Spleen (tissue), 11 donors: ENCODE measurements at regions not wholly inside any gene's neighbourhood (a gene's known extent, or its start where the extent isn't known, plus 50 kb on each side); places are given as distances from the start of the nearest gene placed in this dataset.

Source experiments
- DNase-seq: peaks from one replicate; pipeline ENCODE4 v3.0.0-alpha.2; 2020
- H3K27ac ChIP-seq, 8 donors: fragments of 200-600 bp; sonication (generic) in 7 of 8; 1 replicate in 4 of 8; 2 replicates in 4 of 8; pipeline versions ENCODE4 v1.5.0 to v1.8.0; 2016 to 2021; ENCODE audit warnings: inconsistent platforms in 4 of 8, mild to moderate bottlenecking in 4 of 8, moderate library complexity in 1 of 8
- H3K27me3 ChIP-seq, 7 donors: fragments of 200-600 bp; sonication (generic) in 6 of 7; replicated peaks in 1 of 7; 1 replicate in 4 of 7; 2 replicates in 3 of 7; pipeline versions ENCODE4 v1.5.0 to v1.8.0; 2016 to 2021; ENCODE audit warnings: inconsistent platforms in 3 of 7, mild to moderate bottlenecking in 1 of 7
- H3K36me3 ChIP-seq, 6 donors: fragments of 200-600 bp; sonication (generic) in 5 of 6; 1 replicate in 4 of 6; 2 replicates in 2 of 6; pipeline versions ENCODE4 v1.5.0 to v1.8.0; 2016 to 2021; ENCODE audit warnings: inconsistent platforms in 2 of 6
- H3K4me1 ChIP-seq, 6 donors: fragments of 200-600 bp; sonication (generic) in 5 of 6; 1 replicate in 3 of 6; 2 replicates in 3 of 6; pipeline versions ENCODE4 v1.5.0 to v1.8.0; 2016 to 2021; ENCODE audit warnings: inconsistent platforms in 3 of 6
- H3K4me3 ChIP-seq, 8 donors: fragments of 200-600 bp; sonication (generic) in 7 of 8; 1 replicate in 4 of 8; 2 replicates in 4 of 8; pipeline versions ENCODE4 v1.5.0 to v1.8.0; 2016 to 2021; ENCODE audit warnings: inconsistent platforms in 4 of 8, mild to moderate bottlenecking in 4 of 8, moderate library complexity in 2 of 8
- H3K9me3 ChIP-seq, 8 donors: fragments of 200-600 bp; sonication (generic) in 7 of 8; 1 replicate in 4 of 8; 2 replicates in 4 of 8; pipeline versions ENCODE4 v1.5.0 to v1.8.0; 2016 to 2021; ENCODE audit warnings: inconsistent platforms in 4 of 8
- CTCF ChIP-seq, 11 experiments: fragments of 200-600 bp in 7 of 11; fragments of 450-650 bp in 4 of 11; sonication (generic) in 4 of 11; IDR thresholded peaks in 8 of 11; conservative IDR thresholded peaks in 3 of 11; 1 replicate in 7 of 11; 2 replicates in 4 of 11; pipeline versions ENCODE4 v1.4.0 to v1.8.0; 2016 to 2021; ENCODE audit warnings: antibody characterized with exemption in 11 of 11, inconsistent platforms in 4 of 11, mild to moderate bottlenecking in 1 of 11
- POLR2A ChIP-seq, 3 donors: fragments of 450-650 bp; IDR thresholded peaks; one replicate each; pipeline ENCODE4 v1.5.1; 2017; ENCODE audit warnings: antibody characterized with exemption in 3 of 3, mild to moderate bottlenecking in 1 of 3
- POLR2AphosphoS5 ChIP-seq, 3 donors: sonication (generic); formaldehyde crosslinking; IDR thresholded peaks; one replicate each; pipeline ENCODE4 v1.5.1; 2017; ENCODE audit warnings: antibody characterized with exemption in 3 of 3
- WGBS, 5 donors: extraction: QIAGEN DNeasy Blood & Tissue Kit in 3 of 5; methylation state at CpG; one replicate each; pipeline versions ENCODE4 v1.1.5 to v1.1.7; 2013 to 2018; 5-methylcytosine and 5-hydroxymethylcytosine counted together
- intact Hi-C: fragments of 100-400 bp; cut with DNase I; formaldehyde crosslinking; loops from one replicate; pipeline ENCODE4 v1.15.0; 2023; ENCODE audit warnings: low total_unique reads
- donor health status: healthy with polysubstance abuse.
- donor health status: DM: no; HTN: no; CAD: no; lungs with moderate emphysema.
- donor health status: DM: no; HTN: no; CAD: no.
- donor health status: Bipolar disorder and iron deficiency.
- donor health status: healthy.
- donor health status: DM: no; HTN: no; CAD: no.
- donor health status: DM: yes; HTN: yes; CAD: no.

- TF ChIP-seq POLR2A (IDR thresholded peaks at IDR 0.05) = no peak
- no peak for TF ChIP-seq POLR2AphosphoS5 (IDR thresholded peaks at IDR 0.05)
- no peak overlapping the region for H3K4me3 ChIP-seq
- H3K9me3 ChIP-seq = no peaks in the 10 kb centered on the region
- H3K27ac ChIP-seq = no peak overlapping the region
- H3K4me1 ChIP-seq = no peaks in the 10 kb centered on the region
- intact Hi-C loops = no loop called here
- WGBS, 5 donors = 91 to 100% (median 95%) methylated on average over 1 of the region's 1 CpG
- no peak for DNase-seq
- H3K27me3 ChIP-seq = no peaks in the 10 kb centered on the region
- no peaks in the 10 kb centered on the region for H3K36me3 ChIP-seq
Measured at GRCh38 chr9:118108971-118109370, 404.8 kb downstream of the TLR4 start.

- no peak for DNase-seq
- no peaks in the 10 kb centered on the region for H3K36me3 ChIP-seq
- no peaks in the 10 kb centered on the region for H3K4me1 ChIP-seq
- no peaks in the 10 kb centered on the region for H3K9me3 ChIP-seq
- H3K4me3 ChIP-seq = no peak overlapping the region
- intact Hi-C loops = no loop called here
- H3K27ac ChIP-seq = no peak overlapping the region
- no peak for TF ChIP-seq POLR2AphosphoS5 (IDR thresholded peaks at IDR 0.05)
- TF ChIP-seq CTCF (IDR thresholded peaks at IDR 0.05 in 8 of 11, conservative IDR thresholded peaks at IDR 0.05 in 3 of 11) = no peak
- no peak for TF ChIP-seq POLR2A (IDR thresholded peaks at IDR 0.05)
- no peaks in the 10 kb centered on the region for H3K27me3 ChIP-seq
- 51 to 64% (median 59%) methylated on average over 3 of the region's 3 CpGs for WGBS, 5 donors
Measured at GRCh38 chr9:118109542-118109941, 405.3 kb downstream of the TLR4 start.

- H3K27me3 ChIP-seq = no peaks in the 10 kb centered on the region
- H3K27ac ChIP-seq = no peak overlapping the region
- no peaks in the 10 kb centered on the region for H3K36me3 ChIP-seq
- H3K4me1 ChIP-seq = no peaks in the 10 kb centered on the region
- TF ChIP-seq POLR2AphosphoS5 (IDR thresholded peaks at IDR 0.05) (no peak), CTCF (IDR thresholded peaks at IDR 0.05 in 8 of 11, conservative IDR thresholded peaks at IDR 0.05 in 3 of 11) (no peak)
- 40 to 75% (median 58%) methylated on average over 2 of the region's 2 CpGs for WGBS, 5 donors
- intact Hi-C loops = no loop called here
- DNase-seq = no peak
- H3K4me3 ChIP-seq = no peak overlapping the region
- H3K9me3 ChIP-seq = peaks cover 0 to 4% (median 0%) of the 10 kb centered on the region in 8 donors
Measured at GRCh38 chr9:118121361-118121760, 417.2 kb downstream of the TLR4 start.

GRCh38 chr9:118128313-118128712 is 424.1 kb downstream of the TLR4 start:
- Histone ChIP-seq H3K4me1 (no peaks in the 10 kb centered on the region), H3K9me3 (peaks cover 0 to 14% (median 3%) of the 10 kb centered on the region in 8 donors), H3K36me3 (no peaks in the 10 kb centered on the region), H3K27ac (no peak overlapping the region), H3K27me3 (no peaks in the 10 kb centered on the region), H3K4me3 (no peak overlapping the region)
- TF ChIP-seq POLR2AphosphoS5 (IDR thresholded peaks at IDR 0.05) (no peak), POLR2A (IDR thresholded peaks at IDR 0.05) (no peak), CTCF (IDR thresholded peaks at IDR 0.05 in 8 of 11, conservative IDR thresholded peaks at IDR 0.05 in 3 of 11) (no peak)
- intact Hi-C loops = no loop called here
- no peak for DNase-seq
- 79 to 100% (median 91%) methylated on average over 1 to 2 of the region's 2 CpGs for WGBS, 5 donors

GRCh38 chr9:118129541-118129940 is 425.3 kb downstream of the TLR4 start:
- H3K4me3 ChIP-seq = no peak overlapping the region
- no peaks in the 10 kb centered on the region for H3K27me3 ChIP-seq
- intact Hi-C loops = no loop called here
- DNase-seq = no peak
- H3K9me3 ChIP-seq = peaks cover 0 to 14% (median 3%) of the 10 kb centered on the region in 8 donors
- TF ChIP-seq POLR2A (IDR thresholded peaks at IDR 0.05) (no peak), POLR2AphosphoS5 (IDR thresholded peaks at IDR 0.05) (no peak), CTCF (IDR thresholded peaks at IDR 0.05 in 8 of 11, conservative IDR thresholded peaks at IDR 0.05 in 3 of 11) (no peak)
- no peaks in the 10 kb centered on the region for H3K36me3 ChIP-seq
- no peaks in the 10 kb centered on the region for H3K4me1 ChIP-seq
- 64 to 79% (median 74%) methylated on average over 3 of the region's 3 CpGs for WGBS, 5 donors
- H3K27ac ChIP-seq = no peak overlapping the region
